Dermis blood vessel endothelial cell (primary cell): ENCODE measurements at regions not wholly inside any gene's neighbourhood (a gene's known extent, or its start where the extent isn't known, plus 50 kb on each side); places are given as distances from the start of the nearest gene placed in this dataset.
A peak's percentile ranks its signal among the peaks of the same experiment; 100 is the strongest.
"Not testable (repeated sequence)": the region's sequence is repeated elsewhere in the genome, so short reads cannot be mapped to it uniquely, and the experiment has no call there.

Experiments used
- DNase-seq: peaks from one replicate; pipeline ENCODE4 v3.0.0; 2010

DNA sequence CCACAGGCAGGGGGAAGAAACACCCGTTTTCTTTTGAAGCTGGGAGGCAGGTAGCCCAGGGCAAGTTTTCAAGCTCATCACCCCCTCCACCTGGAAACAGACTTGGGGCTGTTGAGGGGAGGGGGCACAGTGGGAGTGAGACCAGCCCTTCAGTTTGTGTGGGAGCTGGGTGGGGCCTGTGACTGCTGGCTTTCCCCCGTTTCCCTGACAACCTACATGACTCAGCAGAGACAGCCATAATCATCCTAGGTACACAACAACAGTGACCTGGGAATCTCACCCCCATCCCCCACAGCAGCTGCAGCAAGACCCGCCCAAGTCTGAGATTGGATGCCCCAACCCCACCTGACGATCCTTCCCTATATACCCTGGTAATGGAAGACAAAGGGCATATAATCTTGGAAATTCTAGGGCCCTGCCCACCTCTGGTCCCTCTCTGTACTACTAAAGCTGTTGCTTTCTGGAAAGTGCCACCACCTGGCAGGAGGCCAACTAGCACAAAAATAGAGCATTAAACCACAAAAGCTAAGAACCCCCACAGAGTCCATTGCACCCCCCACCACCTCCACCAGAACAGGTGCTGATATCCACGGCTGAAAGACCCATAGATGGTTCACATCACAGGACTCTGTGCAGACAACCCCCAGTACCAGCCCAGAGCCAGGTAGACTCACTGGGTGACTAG, 422.2 kb upstream of the SGO1 start:
- no peak for DNase-seq

- no peak for DNase-seq
These were observed 418.7 kb upstream of the SGO1 start for GRCh38 chr3:20604659-20605058.

GRCh38 chr3:20589275-20589674, 403.3 kb upstream of the SGO1 start:
- no peak for DNase-seq

GRCh38 chr3:20588781-20589180, 402.8 kb upstream of the SGO1 start:
- DNase-seq = no peak

GRCh38 chr3:20583648-20584047, 397.6 kb upstream of the SGO1 start:
- DNase-seq = no peak

- no peak for DNase-seq
These were observed 390.2 kb upstream of the SGO1 start for GRCh38 chr3:20576228-20576627.

DNA sequence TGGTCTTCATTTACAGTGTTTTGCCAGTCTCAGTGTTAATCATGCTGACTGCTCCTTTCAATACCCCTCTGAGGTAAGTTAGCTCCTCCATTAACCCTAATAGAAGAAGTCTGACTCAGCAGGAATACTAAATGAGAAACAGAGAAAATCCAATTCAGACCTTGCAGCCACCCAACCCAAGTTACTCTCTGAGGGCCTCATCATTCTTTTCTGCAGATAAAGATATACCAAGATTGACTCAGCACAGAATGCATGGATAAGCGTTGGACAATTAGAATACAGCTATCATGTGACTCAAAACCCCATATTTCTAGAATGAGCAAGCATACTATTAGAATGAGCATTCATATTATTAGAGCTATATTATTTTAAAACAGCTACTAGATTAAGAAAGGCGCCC, 389.1 kb upstream of the SGO1 start:
- no peak for DNase-seq

GRCh38 chr3:20574746-20575145, 388.7 kb upstream of the SGO1 start:
- DNase-seq = peak; percentile 24

DNA sequence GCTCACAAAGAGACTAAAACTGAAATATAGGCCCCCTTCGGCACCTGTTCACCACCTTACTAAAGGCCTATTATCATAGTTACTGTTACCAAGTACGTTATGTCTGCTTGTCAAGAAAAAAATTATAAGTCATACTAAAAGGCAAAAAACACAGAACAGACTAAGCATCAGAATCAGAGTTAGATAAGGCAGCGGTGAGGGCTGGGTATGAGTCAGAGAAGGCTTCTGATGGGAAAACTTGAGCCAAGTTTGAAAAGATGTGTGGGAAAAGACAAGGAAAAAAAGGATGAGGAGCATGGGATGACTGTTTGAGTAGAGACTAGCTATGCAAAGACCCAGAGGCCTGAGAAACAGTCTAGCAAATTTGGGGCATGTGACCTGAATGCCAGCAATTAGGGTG, 387.2 kb upstream of the SGO1 start:
- no peak for DNase-seq

- DNase-seq = no peak
These were observed 386.5 kb upstream of the SGO1 start for GRCh38 chr3:20572473-20572872.

- DNase-seq = no peak
These were observed 383.3 kb upstream of the SGO1 start for GRCh38 chr3:20569310-20569709.

GRCh38 chr3:20564966-20565365, 379.0 kb upstream of the SGO1 start:
- DNase-seq = no peak

GRCh38 chr3:20563985-20564384, 378.0 kb upstream of the SGO1 start:
- no peak for DNase-seq

GRCh38 chr3:20563251-20563650, 377.2 kb upstream of the SGO1 start:
- DNase-seq = no peak

DNA sequence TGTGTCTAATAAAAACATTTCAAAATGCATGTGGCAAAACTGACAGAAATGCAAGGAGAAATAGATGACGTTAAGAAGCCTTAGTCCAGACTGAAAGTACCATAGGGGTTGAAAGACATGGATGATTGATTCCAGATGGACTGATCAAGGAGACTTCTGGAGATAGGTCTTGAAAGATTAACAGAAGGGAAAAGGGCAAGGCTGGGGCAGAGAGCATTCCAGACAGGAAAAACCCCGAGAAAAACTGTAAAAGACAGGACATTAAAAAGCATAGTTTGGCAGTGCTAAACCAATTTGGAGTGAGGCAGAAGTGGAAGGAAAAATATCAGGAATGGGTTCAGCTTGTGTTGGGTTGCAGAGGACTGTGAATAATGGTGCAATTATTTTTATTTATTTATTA, 375.2 kb upstream of the SGO1 start:
- DNase-seq = no peak

DNA sequence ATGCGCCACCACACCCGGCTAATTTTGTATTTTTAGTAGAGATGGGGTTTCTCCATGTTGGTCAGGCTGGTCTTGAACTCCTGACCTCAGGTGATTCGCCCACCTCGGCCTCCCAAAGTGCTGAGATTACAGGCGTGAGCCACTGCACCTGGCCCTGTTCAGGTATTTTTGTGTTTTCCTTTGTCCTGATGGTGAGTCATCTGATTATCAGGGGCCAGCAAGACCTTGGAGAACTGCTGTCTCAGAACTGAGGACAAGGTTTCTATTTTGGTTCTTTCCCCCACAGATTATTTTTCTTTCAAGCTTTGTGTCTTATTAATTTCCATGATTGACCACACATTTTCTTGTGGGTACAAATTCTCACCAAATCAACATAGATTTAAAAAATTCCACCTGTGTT, 374.4 kb upstream of the SGO1 start:
- not testable (repeated sequence) for DNase-seq

DNA sequence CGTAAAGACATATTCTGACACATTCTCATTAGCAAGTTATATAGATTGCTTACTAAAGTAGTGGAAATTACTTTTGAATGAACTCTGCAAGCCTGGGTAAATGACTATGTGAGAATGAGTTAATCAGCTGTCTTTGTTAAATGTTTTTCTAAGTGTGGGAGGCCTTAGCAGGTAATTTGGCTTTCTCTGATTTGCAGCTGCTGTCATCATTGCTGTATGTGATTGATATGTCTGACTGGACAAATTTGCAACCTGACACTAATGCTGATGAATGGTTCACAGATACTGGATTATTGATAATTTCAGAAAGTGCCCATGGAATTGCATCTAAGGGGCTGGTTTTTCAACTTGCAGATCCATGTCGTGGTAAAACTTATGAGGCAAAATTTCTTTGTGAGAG, 372.2 kb upstream of the SGO1 start:
- DNase-seq = no peak

GRCh38 chr3:20556661-20557060, 370.7 kb upstream of the SGO1 start:
- DNase-seq = no peak

GRCh38 chr3:20552605-20553275, 366.7 kb upstream of the SGO1 start:
- DNase-seq = no peak

- not testable (repeated sequence) for DNase-seq
These were observed 361.6 kb upstream of the SGO1 start for GRCh38 chr3:20547361-20548269.

DNA sequence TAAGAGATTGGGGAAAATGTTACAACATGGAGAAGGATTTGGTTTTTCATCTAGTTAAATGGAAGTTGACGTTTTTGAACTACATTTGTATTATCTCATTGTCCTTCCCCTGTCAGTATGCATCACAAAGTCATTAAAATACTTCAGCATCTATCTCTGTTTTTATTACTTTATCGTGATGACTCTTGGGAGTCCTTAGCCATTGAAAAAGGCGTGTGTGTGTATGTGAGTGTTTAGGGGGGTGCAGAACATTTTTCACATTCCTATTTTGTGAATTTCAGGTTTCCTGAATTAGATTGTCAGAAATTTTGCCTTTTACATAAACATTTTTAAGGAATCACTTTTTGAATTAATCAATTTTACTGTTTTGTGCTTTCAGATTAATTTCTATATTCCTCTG, 360.6 kb upstream of the SGO1 start:
- DNase-seq = no peak

DNA sequence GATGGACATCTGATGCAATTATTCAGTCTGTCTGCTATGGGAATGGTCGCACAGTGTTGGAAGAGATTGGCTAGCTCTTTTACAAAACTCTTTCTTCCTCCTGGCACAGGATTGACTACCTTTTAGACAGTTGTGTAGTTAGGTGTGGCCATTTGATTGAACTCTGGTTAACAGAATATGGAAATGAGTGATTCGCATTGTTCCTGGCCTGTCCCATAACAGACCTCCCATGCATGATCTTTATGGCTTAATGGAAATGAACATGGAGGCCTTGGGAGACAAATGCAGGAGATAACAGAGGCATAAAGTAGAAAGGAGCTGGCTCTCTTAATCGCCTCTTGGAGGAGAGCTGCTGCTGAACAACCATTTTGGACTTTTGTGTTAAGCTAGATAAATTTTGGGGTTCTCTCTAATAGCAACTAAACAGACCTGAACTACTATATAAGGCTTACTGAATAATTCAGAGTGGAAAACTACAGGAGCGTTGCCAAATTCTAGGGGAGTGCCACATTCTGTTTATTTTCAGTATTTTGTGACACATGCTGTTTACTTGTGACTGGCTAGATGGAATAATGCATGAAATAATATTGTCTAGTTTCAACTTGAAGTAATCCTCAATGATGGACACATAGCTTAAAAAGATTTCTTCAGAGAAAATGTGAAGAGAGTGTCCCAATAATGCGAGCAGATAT, 357.7 kb upstream of the SGO1 start:
- no peak for DNase-seq

GRCh38 chr3:20540066-20540465, 354.1 kb upstream of the SGO1 start:
- no peak for DNase-seq
